Vagina (tissue), 2 donors: ENCODE measurements at regions not wholly inside any gene's neighbourhood (a gene's known extent, or its start where the extent isn't known, plus 50 kb on each side); places are given as distances from the start of the nearest gene placed in this dataset.
A peak's percentile ranks its signal among the peaks of the same experiment; 100 is the strongest.

Experiments used
- DNase-seq, 2 donors: peaks; one replicate each; pipeline ENCODE4 v3.0.0-alpha.2; 2017; ENCODE audit errors: extremely low spot score in 2 of 2
- H3K27ac ChIP-seq: fragments of 200-600 bp; sonication (generic); one replicate; pipeline ENCODE4 v1.5.1; 2019
- H3K27me3 ChIP-seq: fragments of 200-600 bp; sonication (generic); one replicate; pipeline ENCODE4 v1.5.1; 2019
- H3K36me3 ChIP-seq, 2 donors: fragments of 200-600 bp; sonication (generic); one replicate each; pipeline ENCODE4 v1.5.1; 2017 to 2019
- H3K4me1 ChIP-seq: fragments of 200-600 bp; sonication (generic); one replicate; pipeline ENCODE4 v1.5.1; 2019
- H3K4me3 ChIP-seq, 2 donors: fragments of 200-600 bp; sonication (generic); 1 replicate in 1 of 2; 2 replicates in 1 of 2; pipeline ENCODE4 v1.5.1; 2016 to 2019
- H3K9me3 ChIP-seq: fragments of 200-600 bp; sonication (generic); one replicate; pipeline ENCODE4 v1.5.1; 2019
- POLR2A ChIP-seq, 2 donors: fragments of 450-650 bp; IDR thresholded peaks; one replicate each; pipeline ENCODE4 v1.6.1; 2017; ENCODE audit warnings: antibody characterized with exemption in 2 of 2, mild to moderate bottlenecking in 2 of 2, moderate library complexity in 2 of 2
- POLR2AphosphoS5 ChIP-seq, 2 donors: sonication (generic); formaldehyde crosslinking; IDR thresholded peaks; one replicate each; pipeline ENCODE4 v1.9.0; 2017; ENCODE audit warnings: antibody characterized with exemption in 2 of 2, mild to moderate bottlenecking in 2 of 2, low read depth in 1 of 2; ENCODE audit not compliant: insufficient read depth in 1 of 2
- intact Hi-C: fragments of 100-400 bp; cut with DNase I; formaldehyde crosslinking; loops from one replicate; pipeline ENCODE4 v1.15.1; 2023
- TF ChIP-seq, protein P1 (sequence below), 3 experiments: fragments of 450-650 bp in 2 of 3; fragments of 200-600 bp in 1 of 3; sonication (generic) in 1 of 3; IDR thresholded peaks; one replicate each; pipeline ENCODE4 v1.5.1; 2017 to 2019; ENCODE audit warnings: antibody characterized with exemption in 3 of 3, mild to moderate bottlenecking in 2 of 3, moderate library complexity in 2 of 3

DNA sequence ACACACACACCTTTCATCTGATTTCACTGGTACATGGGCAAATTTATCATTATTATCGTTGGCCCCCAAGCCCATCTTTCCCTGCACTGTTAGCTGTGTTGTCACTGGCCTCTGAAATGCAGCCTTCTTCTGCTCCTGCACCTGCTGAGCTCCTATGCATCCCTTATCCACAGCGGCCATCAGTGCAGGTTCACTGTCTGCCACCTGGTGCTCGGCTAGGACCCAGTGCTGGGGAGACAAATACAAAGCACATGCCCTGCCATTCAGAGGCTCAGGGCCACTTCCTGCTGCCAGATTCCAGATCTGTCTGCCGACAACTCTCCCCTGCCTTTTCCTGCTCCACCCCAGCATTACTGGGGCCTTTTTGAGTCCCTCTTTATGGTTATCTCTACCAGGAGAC lies 1205.4 kb downstream of the TBC1D22A start:
- Histone ChIP-seq H3K4me1 (no peaks in the 10 kb centered on the region), H3K36me3 (no peaks in the 10 kb centered on the region), H3K27ac (no peak overlapping the region), H3K27me3 (no peaks in the 10 kb centered on the region), H3K4me3 (no peak overlapping the region), H3K9me3 (no peaks in the 10 kb centered on the region)
- DNase-seq = no peak
- intact Hi-C loops = no loop called here
- TF ChIP-seq, protein P1, sequence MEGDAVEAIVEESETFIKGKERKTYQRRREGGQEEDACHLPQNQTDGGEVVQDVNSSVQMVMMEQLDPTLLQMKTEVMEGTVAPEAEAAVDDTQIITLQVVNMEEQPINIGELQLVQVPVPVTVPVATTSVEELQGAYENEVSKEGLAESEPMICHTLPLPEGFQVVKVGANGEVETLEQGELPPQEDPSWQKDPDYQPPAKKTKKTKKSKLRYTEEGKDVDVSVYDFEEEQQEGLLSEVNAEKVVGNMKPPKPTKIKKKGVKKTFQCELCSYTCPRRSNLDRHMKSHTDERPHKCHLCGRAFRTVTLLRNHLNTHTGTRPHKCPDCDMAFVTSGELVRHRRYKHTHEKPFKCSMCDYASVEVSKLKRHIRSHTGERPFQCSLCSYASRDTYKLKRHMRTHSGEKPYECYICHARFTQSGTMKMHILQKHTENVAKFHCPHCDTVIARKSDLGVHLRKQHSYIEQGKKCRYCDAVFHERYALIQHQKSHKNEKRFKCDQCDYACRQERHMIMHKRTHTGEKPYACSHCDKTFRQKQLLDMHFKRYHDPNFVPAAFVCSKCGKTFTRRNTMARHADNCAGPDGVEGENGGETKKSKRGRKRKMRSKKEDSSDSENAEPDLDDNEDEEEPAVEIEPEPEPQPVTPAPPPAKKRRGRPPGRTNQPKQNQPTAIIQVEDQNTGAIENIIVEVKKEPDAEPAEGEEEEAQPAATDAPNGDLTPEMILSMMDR (IDR thresholded peaks at IDR 0.05) = no peak
- TF ChIP-seq POLR2A (IDR thresholded peaks at IDR 0.05) (no peak), POLR2AphosphoS5 (IDR thresholded peaks at IDR 0.05; ENCODE audit: insufficient read depth in 1 of 2, low read depth in 1 of 2) (no peak)

DNA sequence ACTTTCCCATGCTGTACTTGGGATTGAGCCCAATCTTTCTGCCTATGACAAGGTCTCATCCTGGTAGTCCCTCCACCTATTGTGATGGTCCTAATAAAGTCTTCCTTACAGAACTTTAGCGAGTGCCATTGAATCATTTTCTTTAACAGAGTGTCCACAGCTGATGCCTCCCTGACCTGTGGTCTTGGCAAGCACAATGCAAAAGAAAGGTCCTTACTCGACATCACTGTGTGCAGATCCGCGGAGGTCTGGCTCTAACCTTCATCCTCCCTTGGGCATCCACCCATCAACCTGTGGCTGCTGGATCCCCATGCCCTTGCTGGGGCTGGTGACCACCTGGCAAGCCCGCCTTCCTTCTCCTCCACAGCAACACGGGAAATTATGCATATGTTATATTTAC lies 1203.9 kb downstream of the TBC1D22A start:
- Histone ChIP-seq H3K9me3 (no peaks in the 10 kb centered on the region), H3K4me3 (no peak overlapping the region), H3K4me1 (no peaks in the 10 kb centered on the region), H3K27ac (no peak overlapping the region), H3K27me3 (no peaks in the 10 kb centered on the region), H3K36me3 (no peaks in the 10 kb centered on the region)
- intact Hi-C loops = no loop called here
- no peak for DNase-seq
- TF ChIP-seq POLR2AphosphoS5 (IDR thresholded peaks at IDR 0.05; ENCODE audit: insufficient read depth in 1 of 2, low read depth in 1 of 2) = no peak

DNA sequence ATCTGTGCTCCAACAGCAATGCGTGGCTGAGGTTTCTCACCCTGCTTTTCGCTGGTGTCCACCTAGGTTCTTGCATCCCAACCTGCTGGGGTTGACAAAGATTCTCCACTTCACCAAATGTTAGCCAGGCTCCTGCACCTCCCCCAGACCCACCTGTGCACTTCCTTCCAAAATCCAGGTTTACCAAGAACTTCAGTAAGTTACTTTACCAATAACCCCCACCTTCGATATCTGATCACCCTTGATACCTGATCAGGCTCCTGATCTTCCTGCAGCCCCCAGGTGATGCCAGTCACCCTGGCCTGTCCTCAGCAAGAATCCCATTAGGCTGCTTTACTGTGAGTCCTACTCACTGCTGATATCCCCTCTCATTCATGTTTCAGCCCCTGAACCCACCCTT lies 1203.4 kb downstream of the TBC1D22A start:
- Histone ChIP-seq H3K27ac (no peak overlapping the region), H3K4me1 (no peaks in the 10 kb centered on the region), H3K9me3 (no peaks in the 10 kb centered on the region), H3K36me3 (no peaks in the 10 kb centered on the region), H3K27me3 (no peaks in the 10 kb centered on the region), H3K4me3 (no peak overlapping the region)
- DNase-seq = peak in 1 of 2 donors; percentile 44
- TF ChIP-seq, protein P1 (IDR thresholded peaks at IDR 0.05) = no peak
- no peak for TF ChIP-seq POLR2A (IDR thresholded peaks at IDR 0.05)
- no peak for TF ChIP-seq POLR2AphosphoS5 (IDR thresholded peaks at IDR 0.05; ENCODE audit: insufficient read depth in 1 of 2, low read depth in 1 of 2)
- intact Hi-C loops = no loop called here

DNA sequence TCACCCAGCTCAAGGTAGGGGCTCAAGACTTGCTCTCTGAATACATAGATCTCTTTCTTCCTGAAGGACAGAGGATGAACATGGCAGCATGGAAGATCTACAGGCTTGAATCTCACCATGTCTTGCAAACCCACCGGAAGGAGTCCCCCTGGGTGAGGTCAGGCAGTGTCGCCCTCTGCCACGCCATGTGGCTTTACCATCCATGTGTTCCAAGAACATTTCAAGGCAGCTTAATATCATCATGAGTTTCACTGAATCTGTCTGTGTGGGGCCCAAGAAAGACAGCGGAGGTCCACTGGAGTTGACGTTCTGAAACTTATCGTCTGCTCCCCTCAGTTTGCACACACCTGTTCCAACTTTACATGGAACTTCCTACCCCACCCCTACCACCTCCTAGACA lies 1202.6 kb downstream of the TBC1D22A start:
- H3K27ac ChIP-seq = no peak overlapping the region
- H3K9me3 ChIP-seq = no peaks in the 10 kb centered on the region
- H3K4me1 ChIP-seq = no peaks in the 10 kb centered on the region
- DNase-seq = peak in 1 of 2 donors; percentile 60
- H3K27me3 ChIP-seq = no peaks in the 10 kb centered on the region
- no peaks in the 10 kb centered on the region for H3K36me3 ChIP-seq
- intact Hi-C loops = no loop called here
- H3K4me3 ChIP-seq = no peak overlapping the region
- TF ChIP-seq, protein P1 (IDR thresholded peaks at IDR 0.05) = no peak
- TF ChIP-seq POLR2AphosphoS5 (IDR thresholded peaks at IDR 0.05; ENCODE audit: insufficient read depth in 1 of 2, low read depth in 1 of 2) = no peak
- TF ChIP-seq POLR2A (IDR thresholded peaks at IDR 0.05) = no peak

DNA sequence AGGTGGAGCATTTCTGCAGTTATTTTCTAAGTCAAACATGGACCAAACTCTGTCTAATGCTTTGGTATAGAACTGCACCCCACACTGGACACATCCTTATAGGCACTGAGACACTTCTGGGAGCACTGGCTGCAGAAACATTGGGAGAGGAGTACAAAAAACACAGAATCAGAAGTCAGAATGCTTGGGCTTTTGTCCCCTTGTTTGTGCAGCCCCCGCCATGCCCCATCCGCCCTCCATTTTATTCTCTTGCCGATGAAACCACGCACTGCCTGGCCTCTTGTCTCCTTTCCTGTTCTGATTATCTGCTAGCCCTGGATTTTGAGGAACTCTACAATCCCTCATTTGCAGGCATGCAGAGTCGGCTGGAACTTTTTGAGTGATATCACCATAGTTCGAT lies 1201.2 kb downstream of the TBC1D22A start:
- peak in 1 of 2 donors; percentile 34 for DNase-seq
- TF ChIP-seq, protein P1 (IDR thresholded peaks at IDR 0.05) = no peak
- no peak for TF ChIP-seq POLR2AphosphoS5 (IDR thresholded peaks at IDR 0.05; ENCODE audit: insufficient read depth in 1 of 2, low read depth in 1 of 2)
- no peak for TF ChIP-seq POLR2A (IDR thresholded peaks at IDR 0.05)
- H3K9me3 ChIP-seq = no peaks in the 10 kb centered on the region
- no peak overlapping the region for H3K27ac ChIP-seq
- no peaks in the 10 kb centered on the region for H3K4me1 ChIP-seq
- H3K36me3 ChIP-seq = no peaks in the 10 kb centered on the region
- no peak overlapping the region for H3K4me3 ChIP-seq
- intact Hi-C loops = no loop called here
- no peaks in the 10 kb centered on the region for H3K27me3 ChIP-seq

DNA sequence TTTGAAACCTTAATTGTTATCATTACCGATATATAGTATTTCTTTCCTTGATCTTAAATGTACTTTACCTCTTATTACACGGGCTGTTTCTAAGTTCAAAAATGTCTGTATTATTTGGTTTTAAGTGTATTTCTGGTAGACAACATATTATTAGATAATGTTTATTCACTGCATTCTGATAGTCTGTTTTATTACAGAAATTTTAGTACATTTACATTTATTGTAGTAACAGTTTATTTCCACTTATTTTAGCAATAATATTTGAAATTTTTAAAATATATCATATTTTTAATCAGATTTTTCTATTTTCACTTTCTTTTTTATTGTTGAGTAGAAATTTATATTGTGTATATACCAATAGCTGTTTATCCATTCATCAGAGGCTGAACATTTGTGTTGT lies 1195.2 kb downstream of the TBC1D22A start:
- no peak overlapping the region for H3K27ac ChIP-seq
- no peaks in the 10 kb centered on the region for H3K36me3 ChIP-seq
- H3K4me1 ChIP-seq = no peaks in the 10 kb centered on the region
- no peaks in the 10 kb centered on the region for H3K27me3 ChIP-seq
- TF ChIP-seq POLR2A (IDR thresholded peaks at IDR 0.05) = no peak
- no peak for TF ChIP-seq POLR2AphosphoS5 (IDR thresholded peaks at IDR 0.05; ENCODE audit: insufficient read depth in 1 of 2, low read depth in 1 of 2)
- TF ChIP-seq, protein P1 (IDR thresholded peaks at IDR 0.05) = no peak
- H3K4me3 ChIP-seq = no peak overlapping the region
- DNase-seq = no peak
- H3K9me3 ChIP-seq = no peaks in the 10 kb centered on the region
- intact Hi-C loops = no loop called here
